Ovary (tissue), 3 donors: ENCODE measurements at regions not wholly inside any gene's neighbourhood (a gene's known extent, or its start where the extent isn't known, plus 50 kb on each side); places are given as distances from the start of the nearest gene placed in this dataset.

Experiments
- CTCF ChIP-seq, 3 donors: fragments of 450-650 bp in 2 of 3; fragments of 200-600 bp in 1 of 3; IDR thresholded peaks; one replicate each; pipeline versions ENCODE4 v1.5.1 to v1.8.0; 2016 to 2022; ENCODE audit warnings: antibody characterized with exemption in 3 of 3, mild to moderate bottlenecking in 1 of 3
- EP300 ChIP-seq: sonication (generic); formaldehyde crosslinking; IDR thresholded peaks from one replicate; pipeline ENCODE4 v1.6.1; 2017; ENCODE audit warnings: antibody characterized with exemption
- POLR2A ChIP-seq: fragments of 450-650 bp; IDR thresholded peaks from one replicate; pipeline ENCODE4 v1.6.1; 2017; ENCODE audit warnings: antibody characterized with exemption, mild to moderate bottlenecking, moderate library complexity
- donor health status: DM: no; HTN: no; CAD: no.

- no peak for TF ChIP-seq CTCF (IDR thresholded peaks at IDR 0.05)
- no peak for TF ChIP-seq POLR2A
- TF ChIP-seq EP300, result no peak
These were observed 1116.4 kb downstream of the SOCS6 start for GRCh38 chr18:71405169-71405809.
